Activated CD4-positive, CD25-positive, alpha-beta regulatory T cell treated with anti-CD3 and anti-CD28 coated beads, Interleukin-2, amount 50 U/mL, for 16 hours (primary cell): ENCODE measurements at regions not wholly inside any gene's neighbourhood (a gene's known extent, or its start where the extent isn't known, plus 50 kb on each side); places are given as distances from the start of the nearest gene placed in this dataset.
"Not testable (repeated sequence)": the region's sequence is repeated elsewhere in the genome, so short reads cannot be mapped to it uniquely, and the experiment has no call there.

Experiments used
- DNase-seq: peaks from one replicate; pipeline ENCODE4 v3.0.0-alpha.2; 2020; ENCODE audit warnings: low read depth, low spot score

GRCh38 chr3:125810010-125810409 lies 159.0 kb upstream of the ROPN1B start:
- not testable (repeated sequence) for DNase-seq

- peak; percentile 16 for DNase-seq
Observed at GRCh38 chr3:125822175-125822574, 146.8 kb upstream of the ROPN1B start.

- DNase-seq, result not testable (repeated sequence)
Observed at GRCh38 chr3:125831005-125831750, 137.8 kb upstream of the ROPN1B start.

- not testable (repeated sequence) for DNase-seq
Observed at GRCh38 chr3:125835562-125835961, 133.4 kb upstream of the ROPN1B start.

- peak; percentile 27 for DNase-seq
Observed at GRCh38 chr3:125836011-125836551, 132.9 kb upstream of the ROPN1B start.

GRCh38 chr3:125836786-125837185 lies 132.2 kb upstream of the ROPN1B start:
- not testable (repeated sequence) for DNase-seq

GRCh38 chr3:125838857-125839256 lies 130.1 kb upstream of the ROPN1B start:
- not testable (repeated sequence) for DNase-seq

- not testable (repeated sequence) for DNase-seq
Observed at GRCh38 chr3:125840465-125840864, 128.5 kb upstream of the ROPN1B start.

- not testable (repeated sequence) for DNase-seq
Observed at GRCh38 chr3:125847966-125848365, 121.0 kb upstream of the ROPN1B start.

- DNase-seq, result not testable (repeated sequence)
Observed at GRCh38 chr3:125855006-125855405, 114.0 kb upstream of the ROPN1B start.

GRCh38 chr3:125860547-125860946 lies 108.4 kb upstream of the ROPN1B start:
- not testable (repeated sequence) for DNase-seq

- not testable (repeated sequence) for DNase-seq
Observed at GRCh38 chr3:125862841-125863254, 106.1 kb upstream of the ROPN1B start.

- not testable (repeated sequence) for DNase-seq
Observed at GRCh38 chr3:125864532-125864931, 104.4 kb upstream of the ROPN1B start.

- not testable (repeated sequence) for DNase-seq
Observed at GRCh38 chr3:125886006-125886405, 83.0 kb upstream of the ROPN1B start.

- DNase-seq, result not testable (repeated sequence)
Observed at GRCh38 chr3:125899181-125899580, 69.8 kb upstream of the ROPN1B start.

GRCh38 chr3:125901473-125901872 lies 67.5 kb upstream of the ROPN1B start:
- not testable (repeated sequence) for DNase-seq

GRCh38 chr3:125903780-125904455 lies 65.1 kb upstream of the ROPN1B start:
- not testable (repeated sequence) for DNase-seq

GRCh38 chr3:125907279-125907678 lies 61.7 kb upstream of the ROPN1B start:
- not testable (repeated sequence) for DNase-seq

- not testable (repeated sequence) for DNase-seq
Observed at GRCh38 chr3:125910851-125911250, 58.1 kb upstream of the ROPN1B start.

GRCh38 chr3:125914608-125915436 lies 54.2 kb upstream of the ROPN1B start:
- DNase-seq, result not testable (repeated sequence)

- DNase-seq, result not testable (repeated sequence)
Observed at GRCh38 chr3:125915437-125915787, 53.6 kb upstream of the ROPN1B start.
